Stomach smooth muscle (tissue), 2 donors: ENCODE measurements at regions not wholly inside any gene's neighbourhood (a gene's known extent, or its start where the extent isn't known, plus 50 kb on each side); places are given as distances from the start of the nearest gene placed in this dataset.

Experiments
- H3K27ac ChIP-seq: one replicate; pipeline ENCODE4 v1.7.0; 2013; ENCODE audit warnings: mild to moderate bottlenecking, low read length, inconsistent platforms
- H3K27me3 ChIP-seq, 2 donors: one replicate each; pipeline ENCODE4 v1.7.0; 2013; ENCODE audit warnings: low read length in 2 of 2; ENCODE audit not compliant: insufficient read depth in 2 of 2, control insufficient read depth in 1 of 2
- H3K36me3 ChIP-seq, 2 donors: one replicate each; pipeline ENCODE4 v1.7.0; 2013; ENCODE audit warnings: low read length in 2 of 2; ENCODE audit not compliant: control insufficient read depth in 2 of 2, insufficient read depth in 2 of 2
- H3K4me1 ChIP-seq: one replicate; pipeline ENCODE4 v1.7.0; 2013; ENCODE audit warnings: low read length; ENCODE audit not compliant: control insufficient read depth, insufficient read depth
- H3K4me3 ChIP-seq, 2 donors: one replicate each; pipeline ENCODE4 v1.7.0; 2013; ENCODE audit warnings: low read length in 2 of 2
- H3K9ac ChIP-seq, 2 donors: one replicate each; pipeline ENCODE4 v1.7.0; 2013; ENCODE audit warnings: low read length in 2 of 2, mild to moderate bottlenecking in 1 of 2
- H3K9me3 ChIP-seq, 2 donors: one replicate each; pipeline ENCODE4 v1.7.0; 2013; ENCODE audit warnings: low read length in 2 of 2; ENCODE audit not compliant: control insufficient read depth in 2 of 2
- donor health status: healthy.
- donor health status: Pancreatic carcinoma.

GRCh38 chr1:54497338-54497737 is 50.7 kb upstream of the ACOT11 start:
- Histone ChIP-seq H3K27ac (no peak overlapping the region), H3K9me3 (peaks cover 0 to 3% of the 10 kb centered on the region in 2 donors), H3K4me1 (peaks cover 12% of the 10 kb centered on the region), H3K27me3 (peaks cover 0 to 3% of the 10 kb centered on the region in 2 donors), H3K4me3 (no peak overlapping the region), H3K9ac (no peak overlapping the region), H3K36me3 (no peaks in the 10 kb centered on the region)

- H3K27ac ChIP-seq = no peak overlapping the region
- peaks cover 0 to 3% of the 10 kb centered on the region in 2 donors for H3K27me3 ChIP-seq
- H3K36me3 ChIP-seq = no peaks in the 10 kb centered on the region
- no peak overlapping the region for H3K4me3 ChIP-seq
- no peak overlapping the region for H3K9ac ChIP-seq
- H3K4me1 ChIP-seq = peaks cover 13% of the 10 kb centered on the region
- peaks cover 0 to 3% of the 10 kb centered on the region in 2 donors for H3K9me3 ChIP-seq
Observed at GRCh38 chr1:54495954-54496353, 52.1 kb upstream of the ACOT11 start.

GRCh38 chr1:54493608-54494007 is 54.4 kb upstream of the ACOT11 start:
- Histone ChIP-seq H3K9me3 (peaks cover 0 to 3% of the 10 kb centered on the region in 2 donors), H3K4me1 (peaks cover 21% of the 10 kb centered on the region), H3K36me3 (no peaks in the 10 kb centered on the region), H3K4me3 (no peak overlapping the region), H3K27me3 (no peaks in the 10 kb centered on the region), H3K9ac (no peak overlapping the region), H3K27ac (no peak overlapping the region)

GRCh38 chr1:54490361-54491248 is 57.4 kb upstream of the ACOT11 start:
- Histone ChIP-seq H3K27me3 (no peaks in the 10 kb centered on the region), H3K4me1 (peaks cover 39% of the 10 kb centered on the region), H3K9me3 (no peaks in the 10 kb centered on the region), H3K36me3 (no peaks in the 10 kb centered on the region), H3K27ac (peak overlapping the region; percentile 18), H3K4me3 (peak overlapping the region in 1 of 2 donors; percentile 16), H3K9ac (no peak overlapping the region)

DNA sequence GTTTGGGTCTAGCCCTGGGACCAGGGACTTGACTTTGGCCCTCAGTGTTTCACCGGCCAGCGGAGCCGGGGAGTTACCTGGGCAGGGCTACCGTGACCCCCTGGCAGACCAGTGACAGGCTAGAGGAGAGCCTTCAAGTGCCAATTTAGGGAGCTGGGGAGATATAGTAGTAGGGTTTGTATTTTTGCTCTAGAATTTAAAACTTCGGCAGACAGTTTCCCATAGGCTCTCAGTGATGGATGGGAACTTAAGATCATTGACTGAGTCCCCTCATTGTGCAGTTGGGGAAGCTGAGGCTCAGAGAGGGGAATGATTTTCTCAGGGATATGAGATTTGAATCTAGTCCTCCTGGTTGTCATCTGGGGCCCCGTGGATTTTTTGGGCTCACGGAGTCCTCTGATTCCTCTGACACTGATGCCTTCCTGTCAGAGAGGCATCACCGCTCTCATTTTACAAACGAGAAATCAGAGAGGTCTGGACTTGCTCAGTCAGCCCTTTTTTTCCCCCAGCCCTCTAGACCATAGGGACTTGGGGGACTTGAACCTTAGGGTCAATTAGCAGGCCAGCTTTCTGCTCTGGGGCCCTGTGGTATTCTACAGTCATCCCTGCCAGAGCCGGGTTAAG is 58.3 kb upstream of the ACOT11 start:
- H3K4me3 ChIP-seq = peak overlapping the region; percentile 80 to 81
- H3K27me3 ChIP-seq = no peaks in the 10 kb centered on the region
- H3K27ac ChIP-seq = peak overlapping the region; percentile 97
- no peaks in the 10 kb centered on the region for H3K9me3 ChIP-seq
- peaks cover 39% of the 10 kb centered on the region for H3K4me1 ChIP-seq
- peak overlapping the region; percentile 16 to 42 for H3K9ac ChIP-seq
- no peaks in the 10 kb centered on the region for H3K36me3 ChIP-seq

GRCh38 chr1:54488779-54489626 is 59.0 kb upstream of the ACOT11 start:
- no peaks in the 10 kb centered on the region for H3K27me3 ChIP-seq
- H3K4me3 ChIP-seq = peak overlapping the region; percentile 80 to 81
- H3K36me3 ChIP-seq = no peaks in the 10 kb centered on the region
- H3K9ac ChIP-seq = peak overlapping the region; percentile 84
- H3K4me1 ChIP-seq = peaks cover 39% of the 10 kb centered on the region
- no peaks in the 10 kb centered on the region for H3K9me3 ChIP-seq
- H3K27ac ChIP-seq = peak overlapping the region; percentile 97

GRCh38 chr1:54488065-54488750 is 59.8 kb upstream of the ACOT11 start:
- H3K4me3 ChIP-seq = peak overlapping the region; percentile 80 to 81

GRCh38 chr1:54487571-54488050 is 60.4 kb upstream of the ACOT11 start:
- H3K27ac ChIP-seq = peak overlapping the region; percentile 93
- H3K27me3 ChIP-seq = no peaks in the 10 kb centered on the region
- peak overlapping the region; percentile 47 to 84 for H3K9ac ChIP-seq
- peaks cover 39% of the 10 kb centered on the region for H3K4me1 ChIP-seq
- no peaks in the 10 kb centered on the region for H3K9me3 ChIP-seq
- H3K36me3 ChIP-seq = no peaks in the 10 kb centered on the region
- H3K4me3 ChIP-seq = peak overlapping the region; percentile 36 to 80

More at GRCh38 chr1:54488065-54488750, 59.8 kb upstream of the ACOT11 start:
- H3K36me3 ChIP-seq = no peaks in the 10 kb centered on the region
- peaks cover 39% of the 10 kb centered on the region for H3K4me1 ChIP-seq
- no peaks in the 10 kb centered on the region for H3K27me3 ChIP-seq
- H3K9ac ChIP-seq = peak overlapping the region; percentile 84
- H3K9me3 ChIP-seq = no peaks in the 10 kb centered on the region
- peak overlapping the region; percentile 97 for H3K27ac ChIP-seq

DNA sequence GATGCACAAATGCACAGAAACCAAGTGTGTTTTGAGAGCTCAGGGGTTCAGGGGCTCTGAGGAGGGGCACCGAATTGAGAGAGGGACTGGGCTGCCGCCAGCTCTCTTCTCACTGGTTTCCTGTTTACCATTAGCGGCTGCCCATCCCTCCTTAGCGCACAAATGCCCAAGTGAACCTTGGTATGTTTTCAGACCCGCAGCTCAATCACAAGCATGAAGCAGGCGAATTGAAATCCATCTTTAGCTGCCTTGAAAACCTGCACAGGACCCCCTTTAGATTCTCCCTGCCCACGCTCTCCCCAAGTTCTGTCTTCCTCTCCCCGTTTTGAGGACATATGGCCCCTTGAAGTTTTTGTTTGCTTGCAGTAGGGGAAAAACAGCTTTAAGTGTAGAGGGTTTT is 61.1 kb upstream of the ACOT11 start:
- Histone ChIP-seq H3K9me3 (no peaks in the 10 kb centered on the region), H3K36me3 (no peaks in the 10 kb centered on the region), H3K27me3 (no peaks in the 10 kb centered on the region), H3K4me1 (peaks cover 39% of the 10 kb centered on the region), H3K4me3 (peak overlapping the region; percentile 27 to 80), H3K27ac (peak overlapping the region; percentile 93), H3K9ac (peak overlapping the region; percentile 47 to 84)

GRCh38 chr1:54485416-54485815 is 62.6 kb upstream of the ACOT11 start:
- no peaks in the 10 kb centered on the region for H3K9me3 ChIP-seq
- H3K4me3 ChIP-seq = no peak overlapping the region
- H3K4me1 ChIP-seq = peaks cover 32% of the 10 kb centered on the region
- no peak overlapping the region for H3K9ac ChIP-seq
- no peaks in the 10 kb centered on the region for H3K36me3 ChIP-seq
- H3K27me3 ChIP-seq = no peaks in the 10 kb centered on the region
- no peak overlapping the region for H3K27ac ChIP-seq
